Ishikawa (cell line): ENCODE measurements at regions not wholly inside any gene's neighbourhood (a gene's known extent, or its start where the extent isn't known, plus 50 kb on each side); places are given as distances from the start of the nearest gene placed in this dataset.

Source experiments
- CREB1 ChIP-seq: IDR thresholded peaks from 2 replicates; pipeline ENCODE4 v1.6.1; 2012; ENCODE audit warnings: low read depth
- EGR1 ChIP-seq: IDR thresholded peaks from 2 replicates; pipeline ENCODE4 v1.6.1; 2012
- EP300 ChIP-seq: IDR thresholded peaks from 2 replicates; pipeline ENCODE4 v1.6.1; 2012; ENCODE audit warnings: borderline replicate concordance
- FOXM1 ChIP-seq: IDR thresholded peaks from 2 replicates; pipeline ENCODE4 v1.6.1; 2012; ENCODE audit warnings: low read depth, borderline replicate concordance
- MAX ChIP-seq: IDR thresholded peaks from 2 replicates; pipeline ENCODE4 v1.6.1; 2012
- NFIC ChIP-seq: IDR thresholded peaks from 2 replicates; pipeline ENCODE4 v1.6.1; 2012
- RAD21 ChIP-seq: IDR thresholded peaks from 2 replicates; pipeline ENCODE4 v1.6.1; 2012; ENCODE audit warnings: low read depth
- REST ChIP-seq: IDR thresholded peaks from 2 replicates; pipeline ENCODE4 v1.6.1; 2012; ENCODE audit warnings: low read depth, mild to moderate bottlenecking
- TAF1 ChIP-seq: IDR thresholded peaks from 2 replicates; pipeline ENCODE4 v1.6.1; 2012; ENCODE audit warnings: low read depth, mild to moderate bottlenecking
- TCF12 ChIP-seq: IDR thresholded peaks from 2 replicates; pipeline ENCODE4 v1.6.1; 2012; ENCODE audit warnings: low read depth
- TEAD4 ChIP-seq: IDR thresholded peaks from 2 replicates; pipeline ENCODE4 v1.6.1; 2012
- USF1 ChIP-seq: IDR thresholded peaks from 2 replicates; pipeline ENCODE4 v1.6.1; 2012
- YY1 ChIP-seq: IDR thresholded peaks from 2 replicates; pipeline ENCODE4 v1.6.1; 2012; ENCODE audit warnings: low read depth
- ZBTB7A ChIP-seq: IDR thresholded peaks from 2 replicates; pipeline ENCODE4 v1.6.1; 2012; ENCODE audit warnings: low read depth

- TF ChIP-seq MAX (no peak), FOXM1 (no peak), RAD21 (no peak), REST (no peak), ZBTB7A (no peak), TCF12 (no peak), EP300 (no peak), YY1 (no peak), EGR1 (no peak), NFIC (no peak), TAF1 (no peak), USF1 (no peak), TEAD4 (no peak), CREB1 (no peak)
Observed at GRCh38 chr6:153263489-153263888, 132.4 kb upstream of the RGS17 start.
